ENCODE measurements at regions not wholly inside any gene's neighbourhood (a gene's known extent, or its start where the extent isn't known, plus 50 kb on each side); places are given as distances from the start of the nearest gene placed in this dataset.

- ChIA-PET CTCF (no interaction called here), POLR2A (ENCODE audit: unreplicated experiment) (no interaction called here)
- Histone ChIP-seq H3K27me3 (ENCODE audit: low read length) (no peaks in the 10 kb centered on the region), H3K36me3 (ENCODE audit: low read depth, low read length) (no peaks in the 10 kb centered on the region), H3K27ac (ENCODE audit: low read length) (no peak overlapping the region), H3K9me2 (replicated peaks; ENCODE audit: low read length) (no peaks in the 10 kb centered on the region; the same call in 1 of the 2 replicates), H3K9ac (ENCODE audit: low read length) (no peak overlapping the region), H3K4me3 (ENCODE audit: low read length) (no peak overlapping the region), H4K20me1 (ENCODE audit: low read length) (no peaks in the 10 kb centered on the region), H3K79me2 (ENCODE audit: low read length) (no peaks in the 10 kb centered on the region), H3K9me3 (ENCODE audit: low read length) (peaks cover 21% of the 10 kb centered on the region), H3K4me1 (ENCODE audit: insufficient read depth, low read length) (no peaks in the 10 kb centered on the region), H3K4me2 (ENCODE audit: low read length) (no peak overlapping the region), H2AFZ (ENCODE audit: low read length) (no peak overlapping the region), H3F3A (ENCODE audit: low read length, unreplicated experiment) (no peaks in the 10 kb centered on the region)
- no TSS peak for BruUV-seq (replicated peaks)
- intact Hi-C loops (cut with micrococcal nuclease): no loop called here
- TF ChIP-seq EZH2phosphoT487 (IDR thresholded peaks at IDR 0.05; ENCODE audit: borderline replicate concordance, low read length): no peak
- no peak for TF ChIP-seq EZH2 (IDR thresholded peaks at IDR 0.05; ENCODE audit: low read length, unreplicated experiment)
- TF ChIP-seq CTCF (conservative IDR thresholded peaks at IDR 0.05; ENCODE audit: low read depth, low read length): no peak
- no peak for ATAC-seq
- DNase-seq: no peak
These were observed 118.5 kb downstream of the KIF2B start for GRCh38 chr17:53941231-53941630.

- H3K27me3 ChIP-seq (ENCODE audit: low read length): no peaks in the 10 kb centered on the region
- no peak overlapping the region for H3K27ac ChIP-seq (ENCODE audit: low read length)
- no peaks in the 10 kb centered on the region for H3K79me2 ChIP-seq (ENCODE audit: low read length)
- no peak overlapping the region for H3K4me2 ChIP-seq (ENCODE audit: low read length)
- no peaks in the 10 kb centered on the region for H3K9me2 ChIP-seq (replicated peaks; ENCODE audit: low read length)
- TF ChIP-seq EZH2 (IDR thresholded peaks at IDR 0.05; ENCODE audit: low read length, unreplicated experiment) (no peak), CTCF (conservative IDR thresholded peaks at IDR 0.05; ENCODE audit: low read depth, low read length) (no peak), EZH2phosphoT487 (IDR thresholded peaks at IDR 0.05; ENCODE audit: borderline replicate concordance, low read length) (no peak)
- H3K9ac ChIP-seq (ENCODE audit: low read length): no peak overlapping the region
- no peak overlapping the region for H2AFZ ChIP-seq (ENCODE audit: low read length)
- H3F3A ChIP-seq (ENCODE audit: low read length, unreplicated experiment): no peaks in the 10 kb centered on the region
- ATAC-seq (no peak), DNase-seq (no peak)
- H3K4me3 ChIP-seq (ENCODE audit: low read length): no peak overlapping the region
- H3K36me3 ChIP-seq (ENCODE audit: low read depth, low read length): no peaks in the 10 kb centered on the region
- peaks cover 15% of the 10 kb centered on the region for H3K9me3 ChIP-seq (ENCODE audit: low read length)
- H4K20me1 ChIP-seq (ENCODE audit: low read length): no peaks in the 10 kb centered on the region
- ChIA-PET POLR2A (ENCODE audit: unreplicated experiment) (no interaction called here), CTCF (no interaction called here)
- intact Hi-C loops (cut with micrococcal nuclease): no loop called here
- BruUV-seq (replicated peaks): no TSS peak
- no peaks in the 10 kb centered on the region for H3K4me1 ChIP-seq (ENCODE audit: insufficient read depth, low read length)
These were observed 119.7 kb downstream of the KIF2B start for GRCh38 chr17:53942436-53942835.

- H3K9me2 ChIP-seq (replicated peaks; ENCODE audit: low read length): no peaks in the 10 kb centered on the region
- CTCF ChIA-PET: no interaction called here
- POLR2A ChIA-PET (ENCODE audit: unreplicated experiment): no interaction called here
These were observed 120.2 kb downstream of the KIF2B start for GRCh38 chr17:53942898-53943297.

More at GRCh38 chr17:53942898-53943297, 120.2 kb downstream of the KIF2B start:
- Histone ChIP-seq H3K9ac (ENCODE audit: low read length) (no peak overlapping the region), H3K9me3 (ENCODE audit: low read length) (peaks cover 15% of the 10 kb centered on the region), H3K27me3 (ENCODE audit: low read length) (no peaks in the 10 kb centered on the region), H4K20me1 (ENCODE audit: low read length) (no peaks in the 10 kb centered on the region), H3K4me3 (ENCODE audit: low read length) (no peak overlapping the region), H2AFZ (ENCODE audit: low read length) (no peak overlapping the region), H3K27ac (ENCODE audit: low read length) (no peak overlapping the region), H3K36me3 (ENCODE audit: low read depth, low read length) (no peaks in the 10 kb centered on the region), H3K4me2 (ENCODE audit: low read length) (no peak overlapping the region), H3K4me1 (ENCODE audit: insufficient read depth, low read length) (no peaks in the 10 kb centered on the region), H3F3A (ENCODE audit: low read length, unreplicated experiment) (no peaks in the 10 kb centered on the region), H3K79me2 (ENCODE audit: low read length) (no peaks in the 10 kb centered on the region)
- no TSS peak for BruUV-seq (replicated peaks)
- ATAC-seq (no peak), DNase-seq (no peak)
- no peak for TF ChIP-seq CTCF (conservative IDR thresholded peaks at IDR 0.05; ENCODE audit: low read depth, low read length)
- no peak for TF ChIP-seq EZH2phosphoT487 (IDR thresholded peaks at IDR 0.05; ENCODE audit: borderline replicate concordance, low read length)
- no peak for TF ChIP-seq EZH2 (IDR thresholded peaks at IDR 0.05; ENCODE audit: low read length, unreplicated experiment)
- intact Hi-C loops (cut with micrococcal nuclease): no loop called here
